ENCODE measurements at regions not wholly inside any gene's neighbourhood (a gene's known extent, or its start where the extent isn't known, plus 50 kb on each side); places are given as distances from the start of the nearest gene placed in this dataset.

DNA sequence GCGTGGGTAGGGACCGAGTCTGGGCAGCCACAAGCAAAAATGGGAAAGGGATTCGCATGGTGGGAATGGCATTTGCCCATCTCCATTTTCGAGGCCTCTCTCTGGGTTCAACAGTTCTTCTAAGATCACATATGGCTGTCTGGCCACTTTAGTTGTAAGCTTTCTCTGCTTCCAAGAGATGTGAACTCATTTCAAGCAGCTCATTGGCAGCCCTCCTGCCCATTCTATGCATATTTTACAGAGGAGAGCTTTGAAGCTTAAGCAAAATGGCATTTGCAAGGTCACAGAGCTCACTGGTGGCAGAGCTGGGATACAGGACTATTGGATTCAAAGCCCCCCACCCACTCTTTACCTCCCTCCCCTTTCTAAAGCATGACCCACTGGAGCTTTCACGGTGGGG, 93.7 kb downstream of the HHIPL2 start:
- TF ChIP-seq, protein P1, sequence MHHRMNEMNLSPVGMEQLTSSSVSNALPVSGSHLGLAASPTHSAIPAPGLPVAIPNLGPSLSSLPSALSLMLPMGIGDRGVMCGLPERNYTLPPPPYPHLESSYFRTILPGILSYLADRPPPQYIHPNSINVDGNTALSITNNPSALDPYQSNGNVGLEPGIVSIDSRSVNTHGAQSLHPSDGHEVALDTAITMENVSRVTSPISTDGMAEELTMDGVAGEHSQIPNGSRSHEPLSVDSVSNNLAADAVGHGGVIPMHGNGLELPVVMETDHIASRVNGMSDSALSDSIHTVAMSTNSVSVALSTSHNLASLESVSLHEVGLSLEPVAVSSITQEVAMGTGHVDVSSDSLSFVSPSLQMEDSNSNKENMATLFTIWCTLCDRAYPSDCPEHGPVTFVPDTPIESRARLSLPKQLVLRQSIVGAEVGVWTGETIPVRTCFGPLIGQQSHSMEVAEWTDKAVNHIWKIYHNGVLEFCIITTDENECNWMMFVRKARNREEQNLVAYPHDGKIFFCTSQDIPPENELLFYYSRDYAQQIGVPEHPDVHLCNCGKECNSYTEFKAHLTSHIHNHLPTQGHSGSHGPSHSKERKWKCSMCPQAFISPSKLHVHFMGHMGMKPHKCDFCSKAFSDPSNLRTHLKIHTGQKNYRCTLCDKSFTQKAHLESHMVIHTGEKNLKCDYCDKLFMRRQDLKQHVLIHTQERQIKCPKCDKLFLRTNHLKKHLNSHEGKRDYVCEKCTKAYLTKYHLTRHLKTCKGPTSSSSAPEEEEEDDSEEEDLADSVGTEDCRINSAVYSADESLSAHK (tag by site-specific recombination; IDR thresholded peaks at IDR 0.05), result no peak
- TF ChIP-seq, protein P2, sequence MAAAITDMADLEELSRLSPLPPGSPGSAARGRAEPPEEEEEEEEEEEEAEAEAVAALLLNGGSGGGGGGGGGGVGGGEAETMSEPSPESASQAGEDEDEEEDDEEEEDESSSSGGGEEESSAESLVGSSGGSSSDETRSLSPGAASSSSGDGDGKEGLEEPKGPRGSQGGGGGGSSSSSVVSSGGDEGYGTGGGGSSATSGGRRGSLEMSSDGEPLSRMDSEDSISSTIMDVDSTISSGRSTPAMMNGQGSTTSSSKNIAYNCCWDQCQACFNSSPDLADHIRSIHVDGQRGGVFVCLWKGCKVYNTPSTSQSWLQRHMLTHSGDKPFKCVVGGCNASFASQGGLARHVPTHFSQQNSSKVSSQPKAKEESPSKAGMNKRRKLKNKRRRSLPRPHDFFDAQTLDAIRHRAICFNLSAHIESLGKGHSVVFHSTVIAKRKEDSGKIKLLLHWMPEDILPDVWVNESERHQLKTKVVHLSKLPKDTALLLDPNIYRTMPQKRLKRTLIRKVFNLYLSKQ (tag by site-specific recombination; IDR thresholded peaks at IDR 0.05; ENCODE audit: borderline replicate concordance), result no peak
- no peak for TF ChIP-seq ZNF138 (tag by site-specific recombination; IDR thresholded peaks at IDR 0.05; ENCODE audit: borderline replicate concordance)
- TF ChIP-seq, protein P3, sequence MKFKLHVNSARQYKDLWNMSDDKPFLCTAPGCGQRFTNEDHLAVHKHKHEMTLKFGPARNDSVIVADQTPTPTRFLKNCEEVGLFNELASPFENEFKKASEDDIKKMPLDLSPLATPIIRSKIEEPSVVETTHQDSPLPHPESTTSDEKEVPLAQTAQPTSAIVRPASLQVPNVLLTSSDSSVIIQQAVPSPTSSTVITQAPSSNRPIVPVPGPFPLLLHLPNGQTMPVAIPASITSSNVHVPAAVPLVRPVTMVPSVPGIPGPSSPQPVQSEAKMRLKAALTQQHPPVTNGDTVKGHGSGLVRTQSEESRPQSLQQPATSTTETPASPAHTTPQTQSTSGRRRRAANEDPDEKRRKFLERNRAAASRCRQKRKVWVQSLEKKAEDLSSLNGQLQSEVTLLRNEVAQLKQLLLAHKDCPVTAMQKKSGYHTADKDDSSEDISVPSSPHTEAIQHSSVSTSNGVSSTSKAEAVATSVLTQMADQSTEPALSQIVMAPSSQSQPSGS (tag by site-specific recombination; IDR thresholded peaks at IDR 0.05; ENCODE audit: low read depth), result no peak
- TF ChIP-seq, protein P4, sequence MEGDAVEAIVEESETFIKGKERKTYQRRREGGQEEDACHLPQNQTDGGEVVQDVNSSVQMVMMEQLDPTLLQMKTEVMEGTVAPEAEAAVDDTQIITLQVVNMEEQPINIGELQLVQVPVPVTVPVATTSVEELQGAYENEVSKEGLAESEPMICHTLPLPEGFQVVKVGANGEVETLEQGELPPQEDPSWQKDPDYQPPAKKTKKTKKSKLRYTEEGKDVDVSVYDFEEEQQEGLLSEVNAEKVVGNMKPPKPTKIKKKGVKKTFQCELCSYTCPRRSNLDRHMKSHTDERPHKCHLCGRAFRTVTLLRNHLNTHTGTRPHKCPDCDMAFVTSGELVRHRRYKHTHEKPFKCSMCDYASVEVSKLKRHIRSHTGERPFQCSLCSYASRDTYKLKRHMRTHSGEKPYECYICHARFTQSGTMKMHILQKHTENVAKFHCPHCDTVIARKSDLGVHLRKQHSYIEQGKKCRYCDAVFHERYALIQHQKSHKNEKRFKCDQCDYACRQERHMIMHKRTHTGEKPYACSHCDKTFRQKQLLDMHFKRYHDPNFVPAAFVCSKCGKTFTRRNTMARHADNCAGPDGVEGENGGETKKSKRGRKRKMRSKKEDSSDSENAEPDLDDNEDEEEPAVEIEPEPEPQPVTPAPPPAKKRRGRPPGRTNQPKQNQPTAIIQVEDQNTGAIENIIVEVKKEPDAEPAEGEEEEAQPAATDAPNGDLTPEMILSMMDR (tag by site-specific recombination; IDR thresholded peaks at IDR 0.05), result no peak

Data from HEK293 (cell line).